Endothelial cell of umbilical vein (primary cell): ENCODE measurements at regions not wholly inside any gene's neighbourhood (a gene's known extent, or its start where the extent isn't known, plus 50 kb on each side); places are given as distances from the start of the nearest gene placed in this dataset.

Experiments
- EZH2 ChIP-seq: IDR thresholded peaks from 2 replicates; pipeline ENCODE4 v1.6.1; 2012; ENCODE audit warnings: borderline replicate concordance, low read depth, mild to moderate bottlenecking, moderate library complexity, low read length, inconsistent platforms; ENCODE audit not compliant: severe bottlenecking
- FOS ChIP-seq: IDR thresholded peaks from 2 replicates; pipeline ENCODE4 v1.6.1; 2011; ENCODE audit warnings: mild to moderate bottlenecking, low read length, moderate library complexity, borderline replicate concordance; ENCODE audit not compliant: insufficient read depth
- JUN ChIP-seq: IDR thresholded peaks from 2 replicates; pipeline ENCODE4 v1.6.1; 2011; ENCODE audit warnings: borderline replicate concordance, low read depth; ENCODE audit not compliant: insufficient read length, insufficient read depth
- POLR2A ChIP-seq: IDR thresholded peaks from 2 replicates; pipeline ENCODE4 v1.6.1; 2012; ENCODE audit warnings: low read depth, mild to moderate bottlenecking, control low read depth, low read length
- TF ChIP-seq, protein P1 (sequence below), 2 donors: IDR thresholded peaks; 1 replicate in 1 of 2; 2 replicates in 1 of 2; pipeline ENCODE4 v1.5.1; 2011; ENCODE audit warnings: low read length in 2 of 2, mild to moderate bottlenecking in 2 of 2, moderate library complexity in 2 of 2, control low read depth in 1 of 2, inconsistent platforms in 1 of 2, low read depth in 1 of 2; ENCODE audit not compliant: insufficient read depth in 1 of 2; ENCODE audit errors: extremely low read depth in 1 of 2

DNA sequence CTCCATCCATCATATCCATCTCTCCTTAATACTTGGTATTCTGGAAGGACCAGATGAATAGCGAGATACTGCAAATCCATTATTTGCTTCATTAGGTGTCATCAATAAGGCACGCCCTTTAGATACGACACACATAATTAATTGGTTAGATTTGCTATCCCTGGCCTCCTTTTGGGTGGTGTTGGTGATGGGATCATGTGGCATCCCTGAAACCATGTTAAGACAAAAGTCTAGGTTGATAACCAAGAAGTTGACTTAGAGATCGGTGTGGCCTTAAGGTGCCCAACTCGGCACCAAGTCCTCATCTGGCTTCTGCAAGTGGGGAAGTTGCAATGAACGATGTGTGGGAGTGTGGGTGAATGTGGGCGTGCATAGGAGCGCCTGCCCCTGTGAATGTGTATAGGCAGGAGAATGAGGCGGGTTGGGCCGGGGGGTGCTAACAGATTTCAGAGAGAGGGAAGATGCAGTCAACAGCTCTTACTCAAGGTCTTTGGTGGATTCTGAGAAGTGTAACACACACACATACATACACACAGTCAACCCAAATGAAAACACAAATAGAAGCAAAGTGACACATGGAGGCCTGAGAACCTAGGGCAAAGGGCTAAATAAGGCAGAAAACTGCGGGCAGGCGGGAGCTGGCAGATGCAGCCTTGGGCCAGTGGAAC is 415.7 kb upstream of the ESRRG start:
- TF ChIP-seq, protein P1, sequence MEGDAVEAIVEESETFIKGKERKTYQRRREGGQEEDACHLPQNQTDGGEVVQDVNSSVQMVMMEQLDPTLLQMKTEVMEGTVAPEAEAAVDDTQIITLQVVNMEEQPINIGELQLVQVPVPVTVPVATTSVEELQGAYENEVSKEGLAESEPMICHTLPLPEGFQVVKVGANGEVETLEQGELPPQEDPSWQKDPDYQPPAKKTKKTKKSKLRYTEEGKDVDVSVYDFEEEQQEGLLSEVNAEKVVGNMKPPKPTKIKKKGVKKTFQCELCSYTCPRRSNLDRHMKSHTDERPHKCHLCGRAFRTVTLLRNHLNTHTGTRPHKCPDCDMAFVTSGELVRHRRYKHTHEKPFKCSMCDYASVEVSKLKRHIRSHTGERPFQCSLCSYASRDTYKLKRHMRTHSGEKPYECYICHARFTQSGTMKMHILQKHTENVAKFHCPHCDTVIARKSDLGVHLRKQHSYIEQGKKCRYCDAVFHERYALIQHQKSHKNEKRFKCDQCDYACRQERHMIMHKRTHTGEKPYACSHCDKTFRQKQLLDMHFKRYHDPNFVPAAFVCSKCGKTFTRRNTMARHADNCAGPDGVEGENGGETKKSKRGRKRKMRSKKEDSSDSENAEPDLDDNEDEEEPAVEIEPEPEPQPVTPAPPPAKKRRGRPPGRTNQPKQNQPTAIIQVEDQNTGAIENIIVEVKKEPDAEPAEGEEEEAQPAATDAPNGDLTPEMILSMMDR (IDR thresholded peaks at IDR 0.05; ENCODE audit: extremely low read depth in 1 of 2, insufficient read depth in 1 of 2, low read depth in 1 of 2, low read length in 2 of 2): no peak
- TF ChIP-seq JUN: no peak
- no peak for TF ChIP-seq EZH2
- TF ChIP-seq FOS: no peak
- TF ChIP-seq POLR2A: no peak
